Transverse colon (tissue), 4 donors: ENCODE measurements at regions not wholly inside any gene's neighbourhood (a gene's known extent, or its start where the extent isn't known, plus 50 kb on each side); places are given as distances from the start of the nearest gene placed in this dataset.

ENCODE experiments used
- DNase-seq: peaks from one replicate; pipeline ENCODE4 v3.0.0-alpha.2; 2019
- H3K27ac ChIP-seq, 4 donors: fragments of 200-600 bp; sonication (generic); 2 replicates each; pipeline ENCODE4 v1.5.1; 2016 to 2018; ENCODE audit warnings: inconsistent platforms in 4 of 4
- H3K27me3 ChIP-seq: fragments of 200-600 bp; sonication (generic); 2 replicates; pipeline ENCODE4 v1.5.1; 2017; ENCODE audit warnings: inconsistent platforms
- H3K36me3 ChIP-seq, 4 donors: fragments of 200-600 bp; sonication (generic); 2 replicates each; pipeline ENCODE4 v1.5.1; 2017 to 2019; ENCODE audit warnings: inconsistent platforms in 4 of 4
- H3K4me1 ChIP-seq, 4 donors: fragments of 200-600 bp; sonication (generic); 2 replicates each; pipeline ENCODE4 v1.5.1; 2017 to 2020; ENCODE audit warnings: inconsistent platforms in 4 of 4
- H3K4me3 ChIP-seq, 4 donors: fragments of 200-600 bp; sonication (generic); 1 replicate in 1 of 4; 2 replicates in 3 of 4; pipeline versions ENCODE4 v1.5.1 to v1.6.1; 2017 to 2019; ENCODE audit warnings: inconsistent platforms in 4 of 4
- H3K9me3 ChIP-seq, 2 donors: fragments of 200-600 bp; sonication (generic); 2 replicates each; pipeline ENCODE4 v1.5.1; 2017 to 2019; ENCODE audit warnings: inconsistent platforms in 2 of 2
- EP300 ChIP-seq: sonication (generic); formaldehyde crosslinking; IDR thresholded peaks from one replicate; pipeline ENCODE4 v1.6.1; 2017; ENCODE audit warnings: antibody characterized with exemption, low read depth
- POLR2A ChIP-seq: fragments of 450-650 bp; IDR thresholded peaks from one replicate; pipeline ENCODE4 v1.6.1; 2016; ENCODE audit warnings: antibody characterized with exemption, mild to moderate bottlenecking, moderate library complexity
- POLR2AphosphoS5 ChIP-seq, 3 donors: sonication (generic); formaldehyde crosslinking; IDR thresholded peaks; one replicate each; pipeline ENCODE4 v1.6.1; 2016; ENCODE audit warnings: antibody characterized with exemption in 3 of 3
- WGBS, 2 donors: methylation state at CpG; one replicate each; pipeline ENCODE4 v1.1.5; 2018; ENCODE audit warnings: low coverage in 1 of 2; 5-methylcytosine and 5-hydroxymethylcytosine counted together
- in situ Hi-C, 4 donors: fragments of 200-750 bp; cut with MboI; loops; one replicate each; pipeline versions ENCODE4 v1.15.0 to v1.15.1; 2017; ENCODE audit warnings: low sequenced_read_pairs in 3 of 4, low pct_ligation_motif_present in 1 of 4, low pct_unique_long_range_greater_than_20kb in 1 of 4
- intact Hi-C: fragments of 100-400 bp; cut with DNase I; formaldehyde crosslinking; loops from one replicate; pipeline ENCODE4 v1.15.1; 2023; ENCODE audit warnings: low total_unique reads
- TF ChIP-seq, protein P1 (sequence below), 5 experiments: fragments of 200-600 bp in 3 of 5; fragments of 450-650 bp in 2 of 5; sonication (generic) in 3 of 5; IDR thresholded peaks; 1 replicate in 2 of 5; 2 replicates in 3 of 5; pipeline ENCODE4 v1.5.1; 2016 to 2017; ENCODE audit warnings: antibody characterized with exemption in 5 of 5, inconsistent platforms in 3 of 5, mild to moderate bottlenecking in 2 of 5, moderate library complexity in 1 of 5

DNA sequence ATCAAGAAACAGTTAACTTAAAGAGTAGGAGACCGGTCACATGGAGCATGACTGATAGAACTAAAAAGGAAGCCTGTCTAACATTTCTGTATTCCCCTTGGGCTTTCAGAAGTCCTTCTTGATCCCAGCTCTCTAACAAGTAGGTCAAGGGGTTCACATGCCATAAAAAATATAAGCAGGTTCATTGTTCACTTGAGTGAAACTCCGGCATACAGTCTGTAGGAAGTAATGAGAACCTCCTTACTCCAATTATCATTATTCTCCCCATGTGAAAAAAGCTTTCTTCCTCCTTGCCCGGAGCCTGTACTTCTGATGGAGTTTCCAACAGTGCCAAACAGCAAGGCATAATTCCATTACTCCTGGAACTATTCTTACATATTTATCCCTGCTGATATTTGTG is 242.8 kb upstream of the CNTN4 start:
- Histone ChIP-seq H3K27me3 (no peaks in the 10 kb centered on the region), H3K36me3 (no peaks in the 10 kb centered on the region), H3K27ac (no peak overlapping the region), H3K4me1 (no peaks in the 10 kb centered on the region), H3K9me3 (no peaks in the 10 kb centered on the region), H3K4me3 (no peak overlapping the region)
- DNase-seq = no peak
- 35 to 57% methylated on average over 3 of the region's 3 CpGs for WGBS, 2 donors
- in situ Hi-C loops (no loop called here), intact Hi-C loops (no loop called here)
- TF ChIP-seq POLR2AphosphoS5 (IDR thresholded peaks at IDR 0.05) (no peak), POLR2A (no peak), EP300 (no peak)
- TF ChIP-seq, protein P1, sequence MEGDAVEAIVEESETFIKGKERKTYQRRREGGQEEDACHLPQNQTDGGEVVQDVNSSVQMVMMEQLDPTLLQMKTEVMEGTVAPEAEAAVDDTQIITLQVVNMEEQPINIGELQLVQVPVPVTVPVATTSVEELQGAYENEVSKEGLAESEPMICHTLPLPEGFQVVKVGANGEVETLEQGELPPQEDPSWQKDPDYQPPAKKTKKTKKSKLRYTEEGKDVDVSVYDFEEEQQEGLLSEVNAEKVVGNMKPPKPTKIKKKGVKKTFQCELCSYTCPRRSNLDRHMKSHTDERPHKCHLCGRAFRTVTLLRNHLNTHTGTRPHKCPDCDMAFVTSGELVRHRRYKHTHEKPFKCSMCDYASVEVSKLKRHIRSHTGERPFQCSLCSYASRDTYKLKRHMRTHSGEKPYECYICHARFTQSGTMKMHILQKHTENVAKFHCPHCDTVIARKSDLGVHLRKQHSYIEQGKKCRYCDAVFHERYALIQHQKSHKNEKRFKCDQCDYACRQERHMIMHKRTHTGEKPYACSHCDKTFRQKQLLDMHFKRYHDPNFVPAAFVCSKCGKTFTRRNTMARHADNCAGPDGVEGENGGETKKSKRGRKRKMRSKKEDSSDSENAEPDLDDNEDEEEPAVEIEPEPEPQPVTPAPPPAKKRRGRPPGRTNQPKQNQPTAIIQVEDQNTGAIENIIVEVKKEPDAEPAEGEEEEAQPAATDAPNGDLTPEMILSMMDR (IDR thresholded peaks at IDR 0.05) = no peak

DNA sequence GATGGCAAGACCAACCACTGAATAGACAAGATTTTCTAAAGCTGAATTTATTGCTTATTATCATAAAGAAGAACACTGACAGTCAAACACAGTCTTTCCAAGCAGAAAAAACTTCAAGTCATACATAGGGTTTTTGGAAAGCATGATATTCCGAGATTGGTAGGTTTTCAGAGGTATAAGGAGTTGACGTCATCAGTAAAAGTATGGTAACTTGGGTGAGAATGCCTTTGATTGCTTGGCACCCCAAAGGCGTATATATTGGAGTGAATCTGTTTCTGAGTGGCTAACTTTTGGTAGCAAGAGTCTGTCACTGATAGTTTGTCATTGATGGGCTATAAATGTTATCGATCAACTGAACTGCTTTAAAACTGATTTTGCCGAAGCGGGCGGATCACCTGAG is 227.9 kb upstream of the CNTN4 start:
- Histone ChIP-seq H3K36me3 (no peaks in the 10 kb centered on the region), H3K27ac (no peak overlapping the region), H3K27me3 (no peaks in the 10 kb centered on the region), H3K4me3 (no peak overlapping the region), H3K9me3 (no peaks in the 10 kb centered on the region), H3K4me1 (no peaks in the 10 kb centered on the region)
- no peak for DNase-seq
- intact Hi-C loops (no loop called here), in situ Hi-C loops (no loop called here)
- TF ChIP-seq, protein P1 (IDR thresholded peaks at IDR 0.05) = no peak
- no peak for TF ChIP-seq POLR2A
- no peak for TF ChIP-seq POLR2AphosphoS5 (IDR thresholded peaks at IDR 0.05)
- TF ChIP-seq EP300 = no peak
- 82 to 89% methylated on average over 7 of the region's 7 CpGs for WGBS, 2 donors

DNA sequence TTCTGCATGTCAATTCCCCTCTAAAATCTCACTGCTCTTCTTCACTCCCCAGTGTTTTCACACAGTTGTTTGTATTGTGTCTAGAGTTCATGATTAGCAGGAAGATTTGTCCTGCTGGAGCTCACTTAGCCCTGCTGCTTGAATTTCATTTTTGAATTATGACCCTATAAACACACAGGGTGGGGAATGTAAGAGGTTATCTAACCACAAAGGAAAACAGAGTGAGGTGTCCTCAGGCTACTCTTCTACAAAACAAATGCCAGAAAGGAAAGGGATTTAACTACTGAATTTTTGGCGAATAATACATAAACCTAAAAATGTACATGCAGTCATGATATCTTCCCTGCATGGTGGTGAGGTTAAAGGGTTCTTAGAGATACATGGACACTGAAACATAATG is 215.1 kb upstream of the CNTN4 start:
- intact Hi-C loops = no loop called here
- no peak for DNase-seq
- Histone ChIP-seq H3K4me1 (peaks cover 0 to 5% (median 0%) of the 10 kb centered on the region in 4 donors), H3K36me3 (no peaks in the 10 kb centered on the region), H3K27ac (no peak overlapping the region), H3K9me3 (no peaks in the 10 kb centered on the region), H3K27me3 (no peaks in the 10 kb centered on the region), H3K4me3 (no peak overlapping the region)
- in situ Hi-C loops = no loop called here
- TF ChIP-seq EP300 = no peak
- TF ChIP-seq, protein P1 (IDR thresholded peaks at IDR 0.05) = no peak
- no peak for TF ChIP-seq POLR2A
- no peak for TF ChIP-seq POLR2AphosphoS5 (IDR thresholded peaks at IDR 0.05)
- WGBS, 2 donors = 17 to 41% methylated on average over 1 of the region's 1 CpG

DNA sequence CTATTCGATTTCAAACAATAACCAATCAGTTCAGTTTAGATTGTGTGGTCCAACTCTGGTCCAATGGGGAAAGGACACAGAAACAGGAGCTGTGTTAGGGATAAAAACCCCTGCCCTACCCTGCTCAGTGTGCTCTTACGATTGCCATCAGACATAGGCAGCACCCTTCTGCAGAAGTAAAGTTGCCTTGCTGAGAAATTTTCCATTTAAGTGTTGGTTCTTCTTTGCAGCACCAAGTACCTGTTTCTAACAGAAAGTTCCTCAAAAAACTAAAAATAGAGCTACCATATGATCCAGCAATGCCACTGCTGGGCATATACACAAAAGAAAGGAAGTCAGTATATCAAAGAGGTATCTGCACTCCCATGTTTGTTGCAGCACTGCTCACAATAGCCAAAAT is 206.2 kb upstream of the CNTN4 start:
- DNase-seq = no peak
- TF ChIP-seq, protein P1 (IDR thresholded peaks at IDR 0.05) = no peak
- TF ChIP-seq POLR2A (no peak), POLR2AphosphoS5 (IDR thresholded peaks at IDR 0.05) (no peak), EP300 (no peak)
- peaks cover 7 to 12% of the 10 kb centered on the region in 2 donors for H3K9me3 ChIP-seq
- WGBS, 2 donors = 56 to 74% methylated on average over 1 to 2 of the region's 2 CpGs
- H3K4me1 ChIP-seq = no peaks in the 10 kb centered on the region
- intact Hi-C loops = no loop called here
- in situ Hi-C loops = no loop called here
- no peak overlapping the region for H3K27ac ChIP-seq
- no peak overlapping the region for H3K4me3 ChIP-seq
- H3K36me3 ChIP-seq = no peaks in the 10 kb centered on the region
- H3K27me3 ChIP-seq = no peaks in the 10 kb centered on the region
